ENCODE measurements at regions not wholly inside any gene's neighbourhood (a gene's known extent, or its start where the extent isn't known, plus 50 kb on each side); places are given as distances from the start of the nearest gene placed in this dataset.

GRCh38 chr2:226447338-226448300 is 352.0 kb downstream of the IRS1 start:
- Histone ChIP-seq H3K27me3 (ENCODE audit: insufficient read depth, insufficient read length) (no peaks in the 10 kb centered on the region), H3K4me3 (ENCODE audit: insufficient read length, low read depth) (no peak overlapping the region), H3K9me3 (ENCODE audit: insufficient read depth, low read length) (peaks cover 15% of the 10 kb centered on the region), H3K36me3 (ENCODE audit: insufficient read depth, insufficient read length, low read length) (no peaks in the 10 kb centered on the region), H3K9ac (ENCODE audit: insufficient read length, low read depth) (no peak overlapping the region), H3K4me1 (ENCODE audit: insufficient read depth, insufficient read length) (no peaks in the 10 kb centered on the region)
- TF ChIP-seq YY1 (IDR thresholded peaks at IDR 0.05; ENCODE audit: insufficient read depth, insufficient read length) (no peak), ZNF274 (IDR thresholded peaks at IDR 0.05; ENCODE audit: low read depth, low read length) (no peak), SUZ12 (IDR thresholded peaks at IDR 0.05; ENCODE audit: extremely low read depth, insufficient read depth, insufficient read length) (no peak)
- DNase-seq (ENCODE audit: low read depth, low spot score): no peak

DNA sequence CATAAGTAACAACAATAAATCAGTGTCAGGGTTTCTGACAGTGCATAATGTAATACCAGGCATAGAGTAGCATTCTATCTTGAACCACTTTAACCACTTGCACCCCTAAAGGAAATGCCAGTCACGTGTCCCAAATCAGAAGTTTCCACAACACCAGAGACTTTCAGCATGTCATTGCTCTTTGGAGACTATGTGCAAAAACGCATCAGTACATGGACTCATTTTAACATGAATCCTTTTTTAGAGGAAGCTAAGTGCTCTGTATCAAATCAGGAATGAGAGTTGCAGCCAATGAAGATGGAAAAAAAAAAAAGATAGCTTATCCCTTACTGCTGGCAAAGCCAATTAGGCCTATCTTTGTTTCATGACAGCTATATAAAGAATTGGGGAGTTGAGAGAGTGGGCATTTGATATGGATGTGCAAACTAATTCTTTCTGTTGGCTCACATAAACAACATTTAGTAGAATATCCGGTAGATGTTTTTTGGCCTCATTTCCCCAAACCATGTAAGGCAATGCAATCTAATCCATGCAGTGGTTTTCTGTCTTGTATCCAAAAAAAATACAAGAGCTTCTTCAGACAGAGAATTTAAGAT is 353.1 kb downstream of the IRS1 start:
- Histone ChIP-seq H3K4me3 (ENCODE audit: insufficient read length, low read depth) (no peak overlapping the region), H3K9me3 (ENCODE audit: insufficient read depth, low read length) (peaks cover 8% of the 10 kb centered on the region; the same call in 1 of the 2 replicates), H3K9ac (ENCODE audit: insufficient read length, low read depth) (no peak overlapping the region), H3K36me3 (ENCODE audit: insufficient read depth, insufficient read length, low read length) (no peaks in the 10 kb centered on the region), H3K4me1 (ENCODE audit: insufficient read depth, insufficient read length) (no peaks in the 10 kb centered on the region), H3K27me3 (ENCODE audit: insufficient read depth, insufficient read length) (no peaks in the 10 kb centered on the region)
- no peak for TF ChIP-seq SUZ12 (IDR thresholded peaks at IDR 0.05; ENCODE audit: extremely low read depth, insufficient read depth, insufficient read length)
- TF ChIP-seq YY1 (IDR thresholded peaks at IDR 0.05; ENCODE audit: insufficient read depth, insufficient read length): no peak
- TF ChIP-seq ZNF274 (IDR thresholded peaks at IDR 0.05; ENCODE audit: low read depth, low read length): no peak
- no peak for DNase-seq (ENCODE audit: low read depth, low spot score)

DNA sequence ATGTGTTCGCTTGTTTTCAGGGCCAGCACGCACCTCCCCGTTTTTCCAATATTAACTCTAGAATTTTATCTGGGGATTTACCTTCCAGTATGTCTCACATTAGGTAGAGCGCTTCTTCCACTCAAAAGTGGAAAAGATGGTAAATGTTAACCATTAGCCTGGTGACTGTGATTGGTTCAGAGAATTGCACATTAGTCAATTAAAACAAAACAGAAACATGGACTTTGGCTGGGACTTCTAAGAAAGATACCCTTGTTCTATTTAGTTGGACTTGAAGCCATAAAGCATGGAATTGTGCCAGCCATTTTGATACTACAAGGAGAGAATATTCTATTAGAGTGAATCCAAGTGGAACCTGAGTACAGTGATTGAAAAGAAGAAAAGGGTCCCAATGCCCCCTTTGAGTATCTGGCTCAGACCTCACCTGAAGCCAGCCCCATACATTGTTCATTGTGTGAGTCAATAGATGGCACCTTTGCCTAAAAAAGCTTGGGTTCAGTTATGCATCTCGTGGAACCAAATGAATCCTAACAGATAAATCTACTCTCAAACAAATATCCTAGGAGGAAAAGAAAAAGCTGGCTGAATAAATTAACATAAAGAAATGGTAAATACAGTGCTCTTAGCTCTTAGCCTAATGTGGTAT is 354.3 kb downstream of the IRS1 start:
- H3K4me1 ChIP-seq (ENCODE audit: insufficient read depth, insufficient read length): no peaks in the 10 kb centered on the region
- peaks cover 7% of the 10 kb centered on the region; the same call in 1 of the 2 replicates for H3K9me3 ChIP-seq (ENCODE audit: insufficient read depth, low read length)
- no peaks in the 10 kb centered on the region for H3K36me3 ChIP-seq (ENCODE audit: insufficient read depth, insufficient read length, low read length)
- DNase-seq (ENCODE audit: low read depth, low spot score): no peak
- TF ChIP-seq SUZ12 (IDR thresholded peaks at IDR 0.05; ENCODE audit: extremely low read depth, insufficient read depth, insufficient read length) (no peak), YY1 (IDR thresholded peaks at IDR 0.05; ENCODE audit: insufficient read depth, insufficient read length) (no peak), ZNF274 (IDR thresholded peaks at IDR 0.05; ENCODE audit: low read depth, low read length) (no peak)
- H3K9ac ChIP-seq (ENCODE audit: insufficient read length, low read depth): no peak overlapping the region
- H3K4me3 ChIP-seq (ENCODE audit: insufficient read length, low read depth): no peak overlapping the region
- H3K27me3 ChIP-seq (ENCODE audit: insufficient read depth, insufficient read length): no peaks in the 10 kb centered on the region

GRCh38 chr2:226443112-226443511 is 356.5 kb downstream of the IRS1 start:
- Histone ChIP-seq H3K9me3 (ENCODE audit: insufficient read depth, low read length) (no peaks in the 10 kb centered on the region), H3K27me3 (ENCODE audit: insufficient read depth, insufficient read length) (no peaks in the 10 kb centered on the region)
- TF ChIP-seq SUZ12 (IDR thresholded peaks at IDR 0.05; ENCODE audit: extremely low read depth, insufficient read depth, insufficient read length): no peak
- TF ChIP-seq ZNF274 (IDR thresholded peaks at IDR 0.05; ENCODE audit: low read depth, low read length): no peak
- no peak for TF ChIP-seq YY1 (IDR thresholded peaks at IDR 0.05; ENCODE audit: insufficient read depth, insufficient read length)

GRCh38 chr2:226440127-226440918 is 359.3 kb downstream of the IRS1 start:
- Histone ChIP-seq H3K9me3 (ENCODE audit: insufficient read depth, low read length) (no peaks in the 10 kb centered on the region), H3K27me3 (ENCODE audit: insufficient read depth, insufficient read length) (no peaks in the 10 kb centered on the region), H3K36me3 (ENCODE audit: insufficient read depth, insufficient read length, low read length) (no peaks in the 10 kb centered on the region), H3K4me1 (ENCODE audit: insufficient read depth, insufficient read length) (no peaks in the 10 kb centered on the region), H3K4me3 (ENCODE audit: insufficient read length, low read depth) (no peak overlapping the region), H3K9ac (ENCODE audit: insufficient read length, low read depth) (no peak overlapping the region)
- TF ChIP-seq SUZ12 (IDR thresholded peaks at IDR 0.05; ENCODE audit: extremely low read depth, insufficient read depth, insufficient read length) (no peak), ZNF274 (IDR thresholded peaks at IDR 0.05; ENCODE audit: low read depth, low read length) (no peak), YY1 (IDR thresholded peaks at IDR 0.05; ENCODE audit: insufficient read depth, insufficient read length) (no peak)
- DNase-seq (ENCODE audit: low read depth, low spot score): no peak

More at GRCh38 chr2:226443112-226443511, 356.5 kb downstream of the IRS1 start:
- Histone ChIP-seq H3K4me1 (ENCODE audit: insufficient read depth, insufficient read length) (no peaks in the 10 kb centered on the region), H3K4me3 (ENCODE audit: insufficient read length, low read depth) (no peak overlapping the region), H3K9ac (ENCODE audit: insufficient read length, low read depth) (no peak overlapping the region), H3K36me3 (ENCODE audit: insufficient read depth, insufficient read length, low read length) (no peaks in the 10 kb centered on the region)
- DNase-seq (ENCODE audit: low read depth, low spot score): no peak

DNA sequence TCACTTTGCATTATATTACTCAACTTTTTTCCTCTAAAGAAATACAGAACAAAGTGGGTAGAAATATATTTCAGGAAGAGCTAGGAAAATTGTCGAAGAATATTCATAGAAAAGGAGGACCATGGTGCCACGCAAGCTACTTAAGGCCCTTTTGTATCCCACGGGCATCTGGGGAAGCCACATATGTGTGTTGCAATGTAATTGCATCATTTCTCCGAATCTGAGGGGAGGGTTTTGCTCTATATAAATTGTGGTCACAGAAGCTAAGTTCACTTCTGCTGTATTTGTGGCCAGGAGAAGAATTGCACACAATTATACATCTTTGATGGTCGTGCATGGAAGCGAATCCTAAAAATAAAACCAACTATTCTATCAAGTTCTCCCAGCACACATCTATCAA is 360.3 kb downstream of the IRS1 start:
- Histone ChIP-seq H3K4me1 (ENCODE audit: insufficient read depth, insufficient read length) (no peaks in the 10 kb centered on the region), H3K27me3 (ENCODE audit: insufficient read depth, insufficient read length) (no peaks in the 10 kb centered on the region), H3K4me3 (ENCODE audit: insufficient read length, low read depth) (no peak overlapping the region), H3K36me3 (ENCODE audit: insufficient read depth, insufficient read length, low read length) (no peaks in the 10 kb centered on the region), H3K9me3 (ENCODE audit: insufficient read depth, low read length) (no peaks in the 10 kb centered on the region), H3K9ac (ENCODE audit: insufficient read length, low read depth) (no peak overlapping the region)
- no peak for DNase-seq (ENCODE audit: low read depth, low spot score)
- TF ChIP-seq SUZ12 (IDR thresholded peaks at IDR 0.05; ENCODE audit: extremely low read depth, insufficient read depth, insufficient read length) (no peak), ZNF274 (IDR thresholded peaks at IDR 0.05; ENCODE audit: low read depth, low read length) (no peak), YY1 (IDR thresholded peaks at IDR 0.05; ENCODE audit: insufficient read depth, insufficient read length) (no peak)
